DOHH2 (cell line): ENCODE measurements at regions not wholly inside any gene's neighbourhood (a gene's known extent, or its start where the extent isn't known, plus 50 kb on each side); places are given as distances from the start of the nearest gene placed in this dataset.

Experiments
- CTCF ChIP-seq: fragments of 200-600 bp; sonication (generic); IDR thresholded peaks from one replicate; pipeline ENCODE4 v1.5.1; 2014; ENCODE audit warnings: antibody characterized with exemption, mild to moderate bottlenecking, low read depth, low read length; ENCODE audit not compliant: poor library complexity, severe bottlenecking
- EZH2phosphoT487 ChIP-seq: fragments of 200-600 bp; sonication (generic); IDR thresholded peaks from 2 replicates; pipeline ENCODE4 v1.6.1; 2017; ENCODE audit warnings: borderline replicate concordance, mild to moderate bottlenecking, antibody characterized with exemption, low read length, moderate library complexity, mixed read lengths

- TF ChIP-seq CTCF, result no peak
- TF ChIP-seq EZH2phosphoT487, result no peak
Observed at GRCh38 chr18:70634576-70635147, 345.8 kb downstream of the SOCS6 start.
